ENCODE measurements at regions not wholly inside any gene's neighbourhood (a gene's known extent, or its start where the extent isn't known, plus 50 kb on each side); places are given as distances from the start of the nearest gene placed in this dataset.

GRCh38 chr12:29086325-29087271 is 62.5 kb upstream of the FAR2 start:
- TF ChIP-seq RAD21 (IDR thresholded peaks at IDR 0.05; ENCODE audit: low read depth) (no peak), EGR1 (IDR thresholded peaks at IDR 0.05) (no peak), CREB1 (IDR thresholded peaks at IDR 0.05; ENCODE audit: low read depth) (no peak), YY1 (IDR thresholded peaks at IDR 0.05; ENCODE audit: low read depth) (no peak), REST (IDR thresholded peaks at IDR 0.05; ENCODE audit: low read depth) (no peak), MAX (IDR thresholded peaks at IDR 0.05) (no peak), NFIC (IDR thresholded peaks at IDR 0.05) (no peak), TAF1 (IDR thresholded peaks at IDR 0.05; ENCODE audit: low read depth) (no peak), FOXM1 (IDR thresholded peaks at IDR 0.05; ENCODE audit: borderline replicate concordance, low read depth) (no peak), EP300 (IDR thresholded peaks at IDR 0.05; ENCODE audit: borderline replicate concordance) (no peak)

Data from Ishikawa (cell line).